MCF 10A (cell line): ENCODE measurements at regions not wholly inside any gene's neighbourhood (a gene's known extent, or its start where the extent isn't known, plus 50 kb on each side); places are given as distances from the start of the nearest gene placed in this dataset.

Experiments
- BruUV-seq: library from RNA; stranded (reverse); fragments of 400-500 nt; replicated peaks from 2 replicates; lab custom pipeline; 2021; lab: Mats Ljungman, UMichigan
- CTCF ChIA-PET: fragments of 300-600 bp; sonication (Branson Sonifier 250); formaldehyde crosslinking; extraction: SDS; loops from one replicate; lab custom pipeline; 2021; ENCODE audit warnings: antibody characterized with exemption, inconsistent platforms; lab: Yijun Ruan, JAX
- POLR2A ChIA-PET: fragments of 300-600, 350-650 bp; sonication (Branson Sonifier 250); formaldehyde crosslinking; extraction: SDS; loops from one replicate; lab custom pipeline; 2020; ENCODE audit warnings: antibody characterized with exemption, inconsistent platforms; lab: Yijun Ruan, JAX
- DNase-seq: peaks from one replicate; pipeline ENCODE4 v3.0.0-alpha.2; 2018; ENCODE audit not compliant: unreplicated experiment
- H3K27ac Mint-ChIP-seq: one replicate; pipeline ENCODE4 v1.8.0; 2022; ENCODE audit warnings: mild to moderate bottlenecking, low read depth, mixed read lengths; ENCODE audit not compliant: unreplicated experiment
- H3K27me3 Mint-ChIP-seq: one replicate; pipeline ENCODE4 v1.8.0; 2022; ENCODE audit warnings: mixed read lengths; ENCODE audit not compliant: insufficient read depth, unreplicated experiment
- H3K36me3 Mint-ChIP-seq: one replicate; pipeline ENCODE4 v1.8.0; 2022; ENCODE audit warnings: mild to moderate bottlenecking, moderate library complexity, mixed read lengths; ENCODE audit not compliant: insufficient read depth, unreplicated experiment
- H3K4me1 Mint-ChIP-seq: one replicate; pipeline ENCODE4 v1.8.0; 2022; ENCODE audit warnings: mixed read lengths; ENCODE audit not compliant: insufficient read depth, unreplicated experiment
- H3K4me3 Mint-ChIP-seq: one replicate; pipeline ENCODE4 v1.8.0; 2022; ENCODE audit warnings: mild to moderate bottlenecking, moderate library complexity, mixed read lengths; ENCODE audit not compliant: unreplicated experiment
- H3K9me3 Mint-ChIP-seq: one replicate; pipeline ENCODE4 v1.8.0; 2022; ENCODE audit warnings: mixed read lengths; ENCODE audit not compliant: unreplicated experiment
- intact Hi-C: fragments of 100-400 bp; cut with micrococcal nuclease; formaldehyde crosslinking; loops from 2 replicates; pipeline ENCODE4 v1.14.1; 2022
- TF ChIP-seq, protein P1 (sequence below): fragments of 200-600 bp; IDR thresholded peaks from one replicate; pipeline ENCODE4 v1.8.0; 2022; ENCODE audit warnings: antibody characterized with exemption, mild to moderate bottlenecking; ENCODE audit not compliant: unreplicated experiment

DNA sequence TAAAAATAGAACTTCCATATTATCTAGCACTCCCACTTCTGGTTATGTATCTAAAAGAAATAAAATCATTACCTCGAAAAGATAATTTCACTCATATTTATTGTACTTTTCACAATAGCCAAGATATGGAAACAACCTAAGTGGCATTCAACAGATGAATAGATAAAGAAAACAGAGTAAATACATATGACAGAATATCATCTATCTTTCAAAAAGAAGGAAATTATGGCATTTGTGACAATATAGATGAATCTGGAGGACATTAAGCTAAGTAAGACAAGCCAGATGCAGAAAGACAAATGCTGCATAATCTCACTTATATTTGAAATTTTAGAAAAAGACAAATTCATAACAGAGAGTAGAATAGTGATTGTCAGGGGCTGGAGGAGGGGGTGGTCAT, 590.0 kb upstream of the ANO3 start:
- Mint-ChIP-seq H3K9me3 (no peaks in the 10 kb centered on the region), H3K27me3 (peaks cover 6% of the 10 kb centered on the region), H3K4me3 (no peak overlapping the region), H3K27ac (no peak overlapping the region), H3K36me3 (no peaks in the 10 kb centered on the region), H3K4me1 (no peaks in the 10 kb centered on the region)
- intact Hi-C loops, result no loop called here
- DNase-seq, result no peak
- no TSS peak for BruUV-seq
- TF ChIP-seq, protein P1, sequence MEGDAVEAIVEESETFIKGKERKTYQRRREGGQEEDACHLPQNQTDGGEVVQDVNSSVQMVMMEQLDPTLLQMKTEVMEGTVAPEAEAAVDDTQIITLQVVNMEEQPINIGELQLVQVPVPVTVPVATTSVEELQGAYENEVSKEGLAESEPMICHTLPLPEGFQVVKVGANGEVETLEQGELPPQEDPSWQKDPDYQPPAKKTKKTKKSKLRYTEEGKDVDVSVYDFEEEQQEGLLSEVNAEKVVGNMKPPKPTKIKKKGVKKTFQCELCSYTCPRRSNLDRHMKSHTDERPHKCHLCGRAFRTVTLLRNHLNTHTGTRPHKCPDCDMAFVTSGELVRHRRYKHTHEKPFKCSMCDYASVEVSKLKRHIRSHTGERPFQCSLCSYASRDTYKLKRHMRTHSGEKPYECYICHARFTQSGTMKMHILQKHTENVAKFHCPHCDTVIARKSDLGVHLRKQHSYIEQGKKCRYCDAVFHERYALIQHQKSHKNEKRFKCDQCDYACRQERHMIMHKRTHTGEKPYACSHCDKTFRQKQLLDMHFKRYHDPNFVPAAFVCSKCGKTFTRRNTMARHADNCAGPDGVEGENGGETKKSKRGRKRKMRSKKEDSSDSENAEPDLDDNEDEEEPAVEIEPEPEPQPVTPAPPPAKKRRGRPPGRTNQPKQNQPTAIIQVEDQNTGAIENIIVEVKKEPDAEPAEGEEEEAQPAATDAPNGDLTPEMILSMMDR, result no peak
- ChIA-PET CTCF (no interaction called here), POLR2A (no interaction called here)

DNA sequence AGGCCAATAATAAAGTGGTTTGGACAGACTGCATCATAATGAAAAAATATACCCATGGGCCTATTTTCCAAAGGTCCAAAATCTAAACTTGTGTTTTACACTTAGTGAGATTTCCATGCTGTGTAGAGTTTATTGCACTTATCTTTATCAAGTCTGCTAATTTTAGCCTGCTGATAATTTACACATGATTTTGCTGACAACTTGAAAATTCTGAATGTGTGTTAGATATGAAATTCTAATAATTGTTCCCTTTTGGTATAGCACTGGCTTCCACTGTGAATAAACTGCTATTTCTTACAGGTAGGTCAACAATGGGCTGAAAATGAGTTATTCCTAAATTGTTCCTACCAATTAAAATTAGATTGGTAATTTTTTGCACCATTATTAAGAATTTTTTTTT, 589.1 kb upstream of the ANO3 start:
- Mint-ChIP-seq H3K27me3 (no peaks in the 10 kb centered on the region), H3K4me3 (no peak overlapping the region), H3K4me1 (no peaks in the 10 kb centered on the region), H3K36me3 (no peaks in the 10 kb centered on the region), H3K27ac (no peak overlapping the region), H3K9me3 (no peaks in the 10 kb centered on the region)
- DNase-seq, result no peak
- TF ChIP-seq, protein P1, result no peak
- no TSS peak for BruUV-seq
- intact Hi-C loops, result no loop called here
- POLR2A ChIA-PET, result interaction anchor here (0.7 kb wide), 1 partner anchor 760 kb away, joined by 3 read pairs; no protein-coding TSS in a partner anchor
- CTCF ChIA-PET, result no interaction called here

DNA sequence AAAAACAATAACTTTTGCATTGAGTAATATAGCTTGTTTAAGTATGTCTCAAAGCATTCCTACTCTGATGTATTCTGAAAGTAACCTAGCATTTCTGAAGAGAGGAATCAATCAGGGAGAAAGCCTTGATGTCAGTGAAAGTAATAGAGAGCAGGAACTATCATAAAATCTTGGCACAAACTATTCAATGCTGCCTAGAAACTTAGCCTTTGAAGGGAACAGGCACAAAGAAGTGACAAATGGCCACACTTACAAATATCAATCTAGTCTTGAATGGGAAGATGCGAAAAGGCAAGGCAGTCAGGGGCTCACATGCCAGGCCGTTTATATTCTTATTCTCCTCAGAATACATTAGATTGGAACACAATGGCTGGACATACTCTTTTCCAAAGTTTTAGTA, 576.5 kb upstream of the ANO3 start:
- TF ChIP-seq, protein P1, result no peak
- Mint-ChIP-seq H3K27me3 (no peaks in the 10 kb centered on the region), H3K4me1 (no peaks in the 10 kb centered on the region), H3K9me3 (peaks cover 16% of the 10 kb centered on the region), H3K27ac (no peak overlapping the region), H3K36me3 (no peaks in the 10 kb centered on the region), H3K4me3 (no peak overlapping the region)
- CTCF ChIA-PET, result interaction anchor here (0.7 kb wide), 1 partner anchor 11 kb away, joined by 3 read pairs; no protein-coding TSS in a partner anchor
- BruUV-seq, result no TSS peak
- no peak for DNase-seq
- intact Hi-C loops, result no loop called here
- POLR2A ChIA-PET, result no interaction called here

DNA sequence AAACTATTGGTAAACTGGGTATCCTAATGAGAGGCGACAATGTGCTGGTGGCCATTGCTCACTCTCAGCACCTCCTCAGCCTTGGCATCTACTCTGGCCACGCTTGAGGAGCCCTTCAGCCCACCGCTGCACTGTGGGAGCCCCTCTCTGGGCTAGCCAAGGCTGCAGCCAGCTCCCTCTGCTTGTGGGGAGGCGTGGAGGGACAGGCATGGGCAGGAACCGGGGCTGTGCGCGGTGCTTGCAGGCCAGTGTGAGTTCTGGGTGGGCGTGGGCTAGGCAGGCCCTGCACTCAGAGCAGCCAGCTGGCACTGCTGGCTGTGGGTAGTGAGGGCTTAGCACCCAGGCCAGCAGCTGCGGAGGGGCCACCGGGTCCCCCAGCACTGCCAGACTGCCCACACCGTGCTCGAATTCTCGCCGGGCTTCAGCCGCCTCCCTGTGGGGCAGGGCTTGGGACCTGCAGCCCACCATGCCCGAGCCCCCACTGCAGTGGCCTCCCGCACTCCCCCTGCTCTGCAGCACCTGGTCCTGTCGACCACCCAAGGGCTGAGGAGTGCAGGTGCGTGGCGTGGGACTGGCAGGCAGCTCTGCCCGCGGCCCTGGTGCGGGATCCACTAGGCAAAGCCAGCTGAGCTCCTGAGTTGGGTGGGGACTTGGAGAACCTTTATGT, 575.9 kb upstream of the ANO3 start:
- H3K27ac Mint-ChIP-seq, result no peak overlapping the region
- no peaks in the 10 kb centered on the region for H3K4me1 Mint-ChIP-seq
- CTCF ChIA-PET, result interaction anchor here (0.7 kb wide), 1 partner anchor 12 kb away, joined by 3 read pairs; no protein-coding TSS in a partner anchor

More for the DNA sequence above, 575.9 kb upstream of the ANO3 start:
- no peaks in the 10 kb centered on the region for H3K36me3 Mint-ChIP-seq
- DNase-seq, result no peak
- TF ChIP-seq, protein P1, result no peak
- H3K9me3 Mint-ChIP-seq, result peaks cover 23% of the 10 kb centered on the region
- intact Hi-C loops, result no loop called here
- POLR2A ChIA-PET, result no interaction called here
- no peaks in the 10 kb centered on the region for H3K27me3 Mint-ChIP-seq
- H3K4me3 Mint-ChIP-seq, result no peak overlapping the region
- no TSS peak for BruUV-seq
